ENCODE measurements at regions not wholly inside any gene's neighbourhood (a gene's known extent, or its start where the extent isn't known, plus 50 kb on each side); places are given as distances from the start of the nearest gene placed in this dataset.

GRCh38 chr13:109647699-109648098, 138.7 kb downstream of the IRS2 start:
- ChIA-PET CTCF (no interaction called here), POLR2A (no interaction called here)
- H3K36me3 Mint-ChIP-seq = no peaks in the 10 kb centered on the region
- H3K9me3 Mint-ChIP-seq = peaks cover 0 to 4% (median 2%) of the 10 kb centered on the region in 11 donors
- Histone ChIP-seq H3K9me3 (ENCODE audit: control insufficient read depth in 2 of 3, low read length in 3 of 3) (no peaks in the 10 kb centered on the region), H3K27ac (ENCODE audit: low read depth, low read length) (no peak overlapping the region), H3K4me3 (ENCODE audit: low read length) (no peak overlapping the region), H3K36me3 (ENCODE audit: control insufficient read depth in 2 of 3, insufficient read depth in 3 of 3, low read length in 3 of 3) (no peaks in the 10 kb centered on the region), H3K4me1 (ENCODE audit: control insufficient read depth in 2 of 2, insufficient read depth in 2 of 2, low read length in 2 of 2) (no peaks in the 10 kb centered on the region), H3K27me3 (ENCODE audit: control insufficient read depth in 2 of 2, insufficient read depth in 2 of 2, low read length in 2 of 2) (no peaks in the 10 kb centered on the region)
- peaks cover 0 to 5% (median 0%) of the 10 kb centered on the region in 5 donors for H3K27me3 Mint-ChIP-seq
- intact Hi-C loops (cut with micrococcal nuclease) = no loop called here
- no peak overlapping the region for H3K4me3 Mint-ChIP-seq
- ATAC-seq (no peak), DNase-seq (no peak)
- H3K27ac Mint-ChIP-seq = no peak overlapping the region
- H3K4me1 Mint-ChIP-seq = peaks cover 0 to 11% (median 0%) of the 10 kb centered on the region in 7 donors

- no peak overlapping the region for H3K4me3 Mint-ChIP-seq
- H3K36me3 Mint-ChIP-seq = peaks cover 0 to under 1% (median 0%) of the 10 kb centered on the region in 5 donors
- intact Hi-C loops (cut with micrococcal nuclease) = no loop called here
- H3K27ac Mint-ChIP-seq = no peak overlapping the region
- no peaks in the 10 kb centered on the region for H3K27me3 ChIP-seq (ENCODE audit: control insufficient read depth in 2 of 2, insufficient read depth in 2 of 2, low read length in 2 of 2)
- H3K4me1 ChIP-seq (ENCODE audit: control insufficient read depth in 2 of 2, insufficient read depth in 2 of 2, low read length in 2 of 2) = no peaks in the 10 kb centered on the region
- no peaks in the 10 kb centered on the region for H3K36me3 ChIP-seq (ENCODE audit: control insufficient read depth in 2 of 3, insufficient read depth in 3 of 3, low read length in 3 of 3)
- H3K27me3 Mint-ChIP-seq = peaks cover 0 to 5% (median 0%) of the 10 kb centered on the region in 5 donors
- H3K9me3 ChIP-seq (ENCODE audit: control insufficient read depth in 2 of 3, low read length in 3 of 3) = no peaks in the 10 kb centered on the region
- H3K9me3 Mint-ChIP-seq = peaks cover 0 to 8% (median 2%) of the 10 kb centered on the region in 11 donors
- ATAC-seq (no peak), DNase-seq (no peak)
- H3K4me1 Mint-ChIP-seq = peaks cover 0 to 9% (median 0%) of the 10 kb centered on the region in 7 donors
- ChIA-PET POLR2A (no interaction called here), CTCF (no interaction called here)
- no peak overlapping the region for H3K4me3 ChIP-seq (ENCODE audit: low read length)
- no peak overlapping the region for H3K27ac ChIP-seq (ENCODE audit: low read depth, low read length)
Observed at GRCh38 chr13:109647053-109647452, 139.3 kb downstream of the IRS2 start.

- ChIA-PET CTCF (no interaction called here), POLR2A (no interaction called here)
- Mint-ChIP-seq H3K4me3 (no peak overlapping the region), H3K36me3 (peaks cover 0 to 5% (median 0%) of the 10 kb centered on the region in 5 donors), H3K9me3 (peaks cover under 1 to 15% (median 6%) of the 10 kb centered on the region in 11 donors), H3K4me1 (peaks cover 0 to 9% (median 0%) of the 10 kb centered on the region in 7 donors), H3K27me3 (no peaks in the 10 kb centered on the region), H3K27ac (no peak overlapping the region)
- no peak for ATAC-seq
- H3K36me3 ChIP-seq (ENCODE audit: control insufficient read depth in 2 of 3, insufficient read depth in 3 of 3, low read length in 3 of 3) = no peaks in the 10 kb centered on the region
- H3K4me3 ChIP-seq (ENCODE audit: low read length) = no peak overlapping the region
- H3K27ac ChIP-seq (ENCODE audit: low read depth, low read length) = no peak overlapping the region
- no peaks in the 10 kb centered on the region for H3K27me3 ChIP-seq (ENCODE audit: control insufficient read depth in 2 of 2, insufficient read depth in 2 of 2, low read length in 2 of 2)
- peaks cover 0 to under 1% (median 0%) of the 10 kb centered on the region in 3 experiments for H3K9me3 ChIP-seq (ENCODE audit: control insufficient read depth in 2 of 3, low read length in 3 of 3)
- no peaks in the 10 kb centered on the region for H3K4me1 ChIP-seq (ENCODE audit: control insufficient read depth in 2 of 2, insufficient read depth in 2 of 2, low read length in 2 of 2)
- intact Hi-C loops (cut with micrococcal nuclease) = no loop called here
- no peak for DNase-seq
Observed at GRCh38 chr13:109646423-109646822, 140.0 kb downstream of the IRS2 start.

GRCh38 chr13:109645831-109646230, 140.6 kb downstream of the IRS2 start:
- no peak overlapping the region for H3K27ac ChIP-seq (ENCODE audit: low read depth, low read length)
- Mint-ChIP-seq H3K4me3 (no peak overlapping the region), H3K27me3 (no peaks in the 10 kb centered on the region), H3K9me3 (peaks cover 7 to 20% (median 11%) of the 10 kb centered on the region in 11 donors), H3K36me3 (peaks cover under 1 to 11% (median 3%) of the 10 kb centered on the region in 5 donors), H3K27ac (peak overlapping the region in 1 of 9 donors; percentile 29), H3K4me1 (peaks cover 0 to 9% (median 0%) of the 10 kb centered on the region in 7 donors)
- no peaks in the 10 kb centered on the region for H3K27me3 ChIP-seq (ENCODE audit: control insufficient read depth in 2 of 2, insufficient read depth in 2 of 2, low read length in 2 of 2)
- DNase-seq (no peak), ATAC-seq (peak; percentile 57)
- no peaks in the 10 kb centered on the region for H3K36me3 ChIP-seq (ENCODE audit: control insufficient read depth in 2 of 3, insufficient read depth in 3 of 3, low read length in 3 of 3)
- intact Hi-C loops (cut with micrococcal nuclease) = no loop called here
- H3K9me3 ChIP-seq (ENCODE audit: control insufficient read depth in 2 of 3, low read length in 3 of 3) = peaks cover 0 to 6% (median 0%) of the 10 kb centered on the region in 3 experiments
- no peaks in the 10 kb centered on the region for H3K4me1 ChIP-seq (ENCODE audit: control insufficient read depth in 2 of 2, insufficient read depth in 2 of 2, low read length in 2 of 2)
- no peak overlapping the region for H3K4me3 ChIP-seq (ENCODE audit: low read length)
- ChIA-PET POLR2A (no interaction called here), CTCF (no interaction called here)

- no peak for DNase-seq
- CTCF ChIA-PET = no interaction called here
Observed at GRCh38 chr13:109644956-109645355, 141.4 kb downstream of the IRS2 start.

GRCh38 chr13:109644069-109644750, 142.2 kb downstream of the IRS2 start:
- Mint-ChIP-seq H3K4me3 (no peak overlapping the region), H3K27ac (no peak overlapping the region), H3K36me3 (peaks cover 2 to 14% (median 4%) of the 10 kb centered on the region in 5 donors), H3K9me3 (peaks cover 10 to 37% (median 19%) of the 10 kb centered on the region in 11 donors), H3K27me3 (no peaks in the 10 kb centered on the region), H3K4me1 (peaks cover 0 to 7% (median 0%) of the 10 kb centered on the region in 7 donors)
- DNase-seq (no peak), ATAC-seq (no peak)
- no peak overlapping the region for H3K4me3 ChIP-seq (ENCODE audit: low read length)
- ChIA-PET CTCF (no interaction called here), POLR2A (no interaction called here)
- no peaks in the 10 kb centered on the region for H3K36me3 ChIP-seq (ENCODE audit: control insufficient read depth in 2 of 3, insufficient read depth in 3 of 3, low read length in 3 of 3)
- H3K9me3 ChIP-seq (ENCODE audit: control insufficient read depth in 2 of 3, low read length in 3 of 3) = peaks cover 0 to 10% (median 0%) of the 10 kb centered on the region in 3 experiments
- no peaks in the 10 kb centered on the region for H3K27me3 ChIP-seq (ENCODE audit: control insufficient read depth in 2 of 2, insufficient read depth in 2 of 2, low read length in 2 of 2)
- H3K27ac ChIP-seq (ENCODE audit: low read depth, low read length) = no peak overlapping the region
- intact Hi-C loops (cut with micrococcal nuclease) = no loop called here
- no peaks in the 10 kb centered on the region for H3K4me1 ChIP-seq (ENCODE audit: control insufficient read depth in 2 of 2, insufficient read depth in 2 of 2, low read length in 2 of 2)

More at GRCh38 chr13:109644956-109645355, 141.4 kb downstream of the IRS2 start:
- no peak for ATAC-seq
- Mint-ChIP-seq H3K4me3 (no peak overlapping the region), H3K27me3 (no peaks in the 10 kb centered on the region), H3K27ac (no peak overlapping the region), H3K4me1 (peaks cover 0 to 7% (median 0%) of the 10 kb centered on the region in 7 donors), H3K9me3 (peaks cover 10 to 29% (median 17%) of the 10 kb centered on the region in 11 donors), H3K36me3 (peaks cover 2 to 14% (median 4%) of the 10 kb centered on the region in 5 donors)
- Histone ChIP-seq H3K27ac (ENCODE audit: low read depth, low read length) (no peak overlapping the region), H3K4me3 (ENCODE audit: low read length) (no peak overlapping the region), H3K9me3 (ENCODE audit: control insufficient read depth in 2 of 3, low read length in 3 of 3) (peaks cover 0 to 10% (median 0%) of the 10 kb centered on the region in 3 experiments), H3K4me1 (ENCODE audit: control insufficient read depth in 2 of 2, insufficient read depth in 2 of 2, low read length in 2 of 2) (no peaks in the 10 kb centered on the region), H3K27me3 (ENCODE audit: control insufficient read depth in 2 of 2, insufficient read depth in 2 of 2, low read length in 2 of 2) (no peaks in the 10 kb centered on the region), H3K36me3 (ENCODE audit: control insufficient read depth in 2 of 3, insufficient read depth in 3 of 3, low read length in 3 of 3) (no peaks in the 10 kb centered on the region)
- POLR2A ChIA-PET = no interaction called here
- intact Hi-C loops (cut with micrococcal nuclease) = no loop called here

- CTCF ChIA-PET = no interaction called here
- Histone ChIP-seq H3K4me3 (ENCODE audit: low read length) (no peak overlapping the region), H3K27ac (ENCODE audit: low read depth, low read length) (no peak overlapping the region), H3K9me3 (ENCODE audit: control insufficient read depth in 2 of 3, low read length in 3 of 3) (peaks cover 0 to 10% (median 0%) of the 10 kb centered on the region in 3 experiments), H3K4me1 (ENCODE audit: control insufficient read depth in 2 of 2, insufficient read depth in 2 of 2, low read length in 2 of 2) (no peaks in the 10 kb centered on the region), H3K27me3 (ENCODE audit: control insufficient read depth in 2 of 2, insufficient read depth in 2 of 2, low read length in 2 of 2) (no peaks in the 10 kb centered on the region), H3K36me3 (ENCODE audit: control insufficient read depth in 2 of 3, insufficient read depth in 3 of 3, low read length in 3 of 3) (no peaks in the 10 kb centered on the region)
- DNase-seq = no peak
- Mint-ChIP-seq H3K4me3 (no peak overlapping the region), H3K27ac (no peak overlapping the region), H3K9me3 (peaks cover 10 to 50% (median 24%) of the 10 kb centered on the region in 11 donors), H3K27me3 (no peaks in the 10 kb centered on the region), H3K4me1 (peaks cover 0 to 7% (median 0%) of the 10 kb centered on the region in 7 donors), H3K36me3 (peaks cover 2 to 14% (median 4%) of the 10 kb centered on the region in 5 donors)
- POLR2A ChIA-PET = no interaction called here
- ATAC-seq = no peak
- intact Hi-C loops (cut with micrococcal nuclease) = no loop called here
Observed at GRCh38 chr13:109642358-109642757, 144.0 kb downstream of the IRS2 start.

All from naive thymus-derived CD4-positive, alpha-beta T cell (primary cell).